ENCODE measurements at regions not wholly inside any gene's neighbourhood (a gene's known extent, or its start where the extent isn't known, plus 50 kb on each side); places are given as distances from the start of the nearest gene placed in this dataset.

- no peak overlapping the region for H3K4me3 ChIP-seq
- no peak for DNase-seq
- no peaks in the 10 kb centered on the region for H3K27me3 ChIP-seq
- WGBS, 2 donors = 80 to 81% methylated on average over 3 of the region's 3 CpGs
- H3K27ac ChIP-seq = no peak overlapping the region
- H3K36me3 ChIP-seq = no peaks in the 10 kb centered on the region
- ATAC-seq (ENCODE audit: low FRiP score in 2 of 2) = no peak
- TF ChIP-seq POLR2AphosphoS5 (IDR thresholded peaks at IDR 0.05) = no peak
- no peak for TF ChIP-seq CTCF (IDR thresholded peaks at IDR 0.05)
- no peak for TF ChIP-seq POLR2A (IDR thresholded peaks at IDR 0.05)
- H3K9me3 ChIP-seq = no peaks in the 10 kb centered on the region
- no peaks in the 10 kb centered on the region for H3K4me1 ChIP-seq
These were observed 98.6 kb upstream of the EEF2KMT start for GRCh38 chr16:5196204-5196603.

GRCh38 chr16:5193861-5194260 lies 96.3 kb upstream of the EEF2KMT start:
- no peak overlapping the region for H3K27ac ChIP-seq
- ATAC-seq (ENCODE audit: low FRiP score in 2 of 2) (no peak), DNase-seq (no peak)
- TF ChIP-seq CTCF (IDR thresholded peaks at IDR 0.05) (no peak), POLR2AphosphoS5 (IDR thresholded peaks at IDR 0.05) (no peak), EP300 (IDR thresholded peaks at IDR 0.05) (no peak), POLR2A (IDR thresholded peaks at IDR 0.05) (no peak)
- H3K36me3 ChIP-seq = no peaks in the 10 kb centered on the region
- H3K4me1 ChIP-seq = no peaks in the 10 kb centered on the region
- no peaks in the 10 kb centered on the region for H3K9me3 ChIP-seq
- no peak overlapping the region for H3K4me3 ChIP-seq
- 89 to 90% methylated on average over 11 of the region's 11 CpGs for WGBS, 2 donors
- H3K27me3 ChIP-seq = no peaks in the 10 kb centered on the region

- no peak overlapping the region for H3K4me3 ChIP-seq
- no peaks in the 10 kb centered on the region for H3K4me1 ChIP-seq
- WGBS, 2 donors = 80 to 93% methylated on average over 1 of the region's 1 CpG
- no peaks in the 10 kb centered on the region for H3K9me3 ChIP-seq
- no peak for TF ChIP-seq CTCF (IDR thresholded peaks at IDR 0.05)
- TF ChIP-seq POLR2A (IDR thresholded peaks at IDR 0.05) = no peak
- no peak for TF ChIP-seq POLR2AphosphoS5 (IDR thresholded peaks at IDR 0.05)
- TF ChIP-seq EP300 (IDR thresholded peaks at IDR 0.05) = no peak
- H3K27ac ChIP-seq = no peak overlapping the region
- no peaks in the 10 kb centered on the region for H3K27me3 ChIP-seq
- ATAC-seq (ENCODE audit: low FRiP score in 2 of 2) = no peak
- no peak for DNase-seq
- H3K36me3 ChIP-seq = no peaks in the 10 kb centered on the region
These were observed 91.4 kb upstream of the EEF2KMT start for GRCh38 chr16:5188989-5189352.

- H3K27ac ChIP-seq = no peak overlapping the region
- H3K4me3 ChIP-seq = no peak overlapping the region
- no peak for TF ChIP-seq CTCF (IDR thresholded peaks at IDR 0.05)
- H3K4me1 ChIP-seq = no peaks in the 10 kb centered on the region
- WGBS, 2 donors = 35 to 38% methylated on average over 10 of the region's 10 CpGs
- no peaks in the 10 kb centered on the region for H3K36me3 ChIP-seq
- DNase-seq = no peak
- no peak for ATAC-seq (ENCODE audit: low FRiP score in 2 of 2)
- no peaks in the 10 kb centered on the region for H3K27me3 ChIP-seq
- H3K9me3 ChIP-seq = no peaks in the 10 kb centered on the region
These were observed 90.9 kb upstream of the EEF2KMT start for GRCh38 chr16:5188318-5188988.

GRCh38 chr16:5187402-5187952 lies 89.9 kb upstream of the EEF2KMT start:
- H3K4me3 ChIP-seq = no peak overlapping the region
- WGBS, 2 donors = 85 to 92% methylated on average over 13 to 14 of the region's 14 CpGs

More at GRCh38 chr16:5187402-5187952, 89.9 kb upstream of the EEF2KMT start:
- DNase-seq = no peak
- H3K4me1 ChIP-seq = no peaks in the 10 kb centered on the region
- no peaks in the 10 kb centered on the region for H3K27me3 ChIP-seq
- TF ChIP-seq CTCF (IDR thresholded peaks at IDR 0.05) (no peak), EP300 (IDR thresholded peaks at IDR 0.05) (no peak), POLR2AphosphoS5 (IDR thresholded peaks at IDR 0.05) (no peak), POLR2A (IDR thresholded peaks at IDR 0.05) (no peak)
- no peaks in the 10 kb centered on the region for H3K9me3 ChIP-seq
- ATAC-seq (ENCODE audit: low FRiP score in 2 of 2) = no peak
- no peak overlapping the region for H3K27ac ChIP-seq
- no peaks in the 10 kb centered on the region for H3K36me3 ChIP-seq
